ENCODE measurements at regions not wholly inside any gene's neighbourhood (a gene's known extent, or its start where the extent isn't known, plus 50 kb on each side); places are given as distances from the start of the nearest gene placed in this dataset.

DNA sequence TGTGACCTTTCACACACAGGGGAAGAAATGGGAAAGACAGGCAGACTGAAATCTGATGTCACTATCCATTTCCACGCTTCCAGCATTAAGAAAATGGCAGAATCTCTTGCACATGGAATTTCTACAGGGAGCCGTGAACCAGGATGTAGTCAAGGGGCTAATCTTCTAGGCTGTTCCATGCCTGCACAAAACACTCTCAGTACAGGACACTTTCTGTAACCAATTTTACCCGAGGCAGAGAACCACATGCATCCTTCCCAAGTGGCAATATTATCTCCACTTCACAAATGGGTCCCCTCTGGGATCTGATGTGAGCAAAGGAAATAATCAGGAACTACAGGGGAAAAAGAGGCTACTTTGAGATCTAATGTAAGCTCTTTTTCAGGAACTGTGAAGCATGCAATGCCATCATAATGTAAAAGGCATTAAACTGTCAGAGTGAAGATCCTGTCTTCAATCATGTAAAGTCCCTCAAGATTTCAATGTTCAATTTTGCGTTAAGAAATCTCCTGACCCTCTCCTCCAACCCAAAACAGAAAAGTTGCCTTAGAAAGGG is 236.9 kb downstream of the RBM43 start:
- DNase-seq (no peak), ATAC-seq (no peak)
- peaks cover 6% of the 10 kb centered on the region for H3K27me3 Mint-ChIP-seq
- ChIA-PET POLR2A (no interaction called here), CTCF (interaction anchor here (1.4 kb wide), 1 partner anchor 27 kb away, joined by 4 read pairs; no protein-coding TSS in a partner anchor)
- no peak overlapping the region for H3K27ac Mint-ChIP-seq
- TF ChIP-seq, protein P1, sequence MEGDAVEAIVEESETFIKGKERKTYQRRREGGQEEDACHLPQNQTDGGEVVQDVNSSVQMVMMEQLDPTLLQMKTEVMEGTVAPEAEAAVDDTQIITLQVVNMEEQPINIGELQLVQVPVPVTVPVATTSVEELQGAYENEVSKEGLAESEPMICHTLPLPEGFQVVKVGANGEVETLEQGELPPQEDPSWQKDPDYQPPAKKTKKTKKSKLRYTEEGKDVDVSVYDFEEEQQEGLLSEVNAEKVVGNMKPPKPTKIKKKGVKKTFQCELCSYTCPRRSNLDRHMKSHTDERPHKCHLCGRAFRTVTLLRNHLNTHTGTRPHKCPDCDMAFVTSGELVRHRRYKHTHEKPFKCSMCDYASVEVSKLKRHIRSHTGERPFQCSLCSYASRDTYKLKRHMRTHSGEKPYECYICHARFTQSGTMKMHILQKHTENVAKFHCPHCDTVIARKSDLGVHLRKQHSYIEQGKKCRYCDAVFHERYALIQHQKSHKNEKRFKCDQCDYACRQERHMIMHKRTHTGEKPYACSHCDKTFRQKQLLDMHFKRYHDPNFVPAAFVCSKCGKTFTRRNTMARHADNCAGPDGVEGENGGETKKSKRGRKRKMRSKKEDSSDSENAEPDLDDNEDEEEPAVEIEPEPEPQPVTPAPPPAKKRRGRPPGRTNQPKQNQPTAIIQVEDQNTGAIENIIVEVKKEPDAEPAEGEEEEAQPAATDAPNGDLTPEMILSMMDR (IDR thresholded peaks at IDR 0.05), result no peak
- peaks cover 4% of the 10 kb centered on the region for H3K4me1 Mint-ChIP-seq (ENCODE audit: low read depth)
- H3K4me3 Mint-ChIP-seq, result no peak overlapping the region
- intact Hi-C loops (cut with micrococcal nuclease), result no loop called here
- no peaks in the 10 kb centered on the region for H3K36me3 Mint-ChIP-seq (ENCODE audit: low read depth)
- H3K9me3 Mint-ChIP-seq, result no peaks in the 10 kb centered on the region

DNA sequence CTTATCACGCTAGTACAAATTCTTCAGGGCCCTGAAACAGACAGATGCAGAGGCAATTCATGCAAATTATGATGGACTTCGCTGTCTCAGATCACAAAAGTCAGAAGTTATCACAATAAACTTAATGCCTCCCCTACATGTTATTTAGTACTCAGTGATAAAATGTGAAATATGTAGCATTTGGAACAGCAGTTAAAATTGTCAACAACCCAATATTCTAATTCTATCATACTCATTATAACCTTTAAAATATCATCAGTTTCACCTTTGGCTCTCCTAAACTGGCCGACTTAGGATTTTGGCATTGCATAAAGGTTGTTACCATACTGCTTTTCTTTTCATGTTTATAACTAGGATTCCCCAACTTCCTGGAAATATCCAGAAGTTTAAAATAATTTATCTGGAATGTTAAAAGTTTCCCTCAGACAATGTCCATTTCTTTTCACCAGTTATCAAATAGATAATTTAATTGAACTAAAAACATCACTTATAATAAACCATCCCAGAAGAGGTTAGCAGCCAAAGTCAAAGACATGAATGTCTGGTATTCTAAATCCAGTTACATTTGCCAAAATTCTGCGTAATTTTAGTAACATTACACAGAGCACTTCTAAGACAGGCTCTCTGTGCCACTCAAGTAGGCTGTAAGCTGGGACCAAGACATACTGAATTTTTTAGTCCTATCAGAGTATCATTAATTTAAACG is 239.8 kb downstream of the RBM43 start:
- Mint-ChIP-seq H3K4me1 (ENCODE audit: low read depth) (no peaks in the 10 kb centered on the region), H3K27ac (no peak overlapping the region), H3K9me3 (no peaks in the 10 kb centered on the region), H3K36me3 (ENCODE audit: low read depth) (no peaks in the 10 kb centered on the region), H3K4me3 (no peak overlapping the region), H3K27me3 (peaks cover 4% of the 10 kb centered on the region)
- CTCF ChIA-PET, result no interaction called here
- intact Hi-C loops (cut with micrococcal nuclease), result no loop called here
- ATAC-seq (no peak), DNase-seq (no peak)
- TF ChIP-seq, protein P1 (IDR thresholded peaks at IDR 0.05), result no peak
- POLR2A ChIA-PET, result no interaction called here

DNA sequence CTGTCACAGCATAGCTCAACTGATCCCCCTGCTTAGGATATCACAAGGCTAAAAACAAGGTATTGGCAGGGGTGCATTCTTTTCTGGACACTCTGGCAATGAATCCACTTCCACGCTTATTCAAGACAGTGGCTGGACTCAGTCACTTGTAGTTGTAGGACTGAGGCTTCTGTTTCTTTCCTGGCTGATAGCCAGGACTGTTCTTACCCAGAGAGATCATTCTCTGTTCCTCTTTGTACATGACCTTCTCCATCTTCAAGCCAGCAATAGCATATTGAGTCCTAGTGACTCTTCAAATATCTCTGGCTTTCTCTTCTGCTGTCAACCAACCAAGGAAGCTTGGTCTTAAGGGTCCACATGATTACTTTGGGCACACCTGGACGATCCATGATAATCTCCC is 241.3 kb downstream of the RBM43 start:
- intact Hi-C loops (cut with micrococcal nuclease), result no loop called here
- TF ChIP-seq, protein P1 (IDR thresholded peaks at IDR 0.05), result no peak
- Mint-ChIP-seq H3K4me3 (no peak overlapping the region), H3K9me3 (no peaks in the 10 kb centered on the region), H3K27me3 (peaks cover 2% of the 10 kb centered on the region), H3K36me3 (ENCODE audit: low read depth) (no peaks in the 10 kb centered on the region), H3K27ac (no peak overlapping the region), H3K4me1 (ENCODE audit: low read depth) (no peaks in the 10 kb centered on the region)
- DNase-seq, result no peak
- ChIA-PET POLR2A (no interaction called here), CTCF (no interaction called here)
- no peak for ATAC-seq

DNA sequence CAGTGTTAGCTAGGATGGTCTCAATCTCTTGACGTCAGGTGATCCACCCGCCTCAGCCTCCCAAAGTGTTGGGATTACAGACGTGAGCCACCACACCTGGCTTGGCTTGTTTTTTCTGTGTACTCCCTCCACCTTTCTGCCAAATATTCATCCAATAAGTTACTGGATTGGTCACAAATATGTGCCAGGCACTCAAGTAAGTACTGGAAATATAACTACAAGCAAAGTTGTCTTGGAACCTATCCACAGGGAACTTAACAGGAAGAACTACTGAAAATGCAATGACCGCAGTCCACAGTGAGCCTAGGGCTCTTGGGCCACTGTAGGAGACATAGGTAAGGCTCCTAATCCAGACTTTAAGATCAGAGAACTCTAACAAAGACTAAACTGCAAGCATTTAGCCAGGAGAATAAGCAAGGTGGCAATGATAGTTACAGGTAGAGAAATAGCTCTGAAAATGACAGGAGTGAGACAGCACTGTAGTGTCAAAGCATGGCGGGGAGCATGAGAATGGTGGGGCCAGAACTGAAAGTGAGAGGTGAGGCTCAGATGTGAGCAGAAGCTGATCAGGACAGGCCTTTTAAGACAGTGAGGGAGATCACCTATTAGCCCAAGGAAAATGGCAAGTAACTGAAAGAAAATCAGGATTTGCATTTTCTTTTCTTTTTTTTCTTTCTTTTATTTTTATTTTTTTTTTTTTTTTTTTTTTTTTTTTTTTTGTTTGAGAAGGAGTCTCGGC is 252.1 kb downstream of the RBM43 start:
- peaks cover 5% of the 10 kb centered on the region for H3K27me3 Mint-ChIP-seq
- no peak for ATAC-seq
- ChIA-PET CTCF (no interaction called here), POLR2A (no interaction called here)
- no peaks in the 10 kb centered on the region for H3K4me1 Mint-ChIP-seq (ENCODE audit: low read depth)
- H3K36me3 Mint-ChIP-seq (ENCODE audit: low read depth), result no peaks in the 10 kb centered on the region
- intact Hi-C loops (cut with micrococcal nuclease), result no loop called here
- no peaks in the 10 kb centered on the region for H3K9me3 Mint-ChIP-seq
- no peak overlapping the region for H3K4me3 Mint-ChIP-seq
- TF ChIP-seq, protein P1 (IDR thresholded peaks at IDR 0.05), result no peak
- no peak for DNase-seq
- no peak overlapping the region for H3K27ac Mint-ChIP-seq

DNA sequence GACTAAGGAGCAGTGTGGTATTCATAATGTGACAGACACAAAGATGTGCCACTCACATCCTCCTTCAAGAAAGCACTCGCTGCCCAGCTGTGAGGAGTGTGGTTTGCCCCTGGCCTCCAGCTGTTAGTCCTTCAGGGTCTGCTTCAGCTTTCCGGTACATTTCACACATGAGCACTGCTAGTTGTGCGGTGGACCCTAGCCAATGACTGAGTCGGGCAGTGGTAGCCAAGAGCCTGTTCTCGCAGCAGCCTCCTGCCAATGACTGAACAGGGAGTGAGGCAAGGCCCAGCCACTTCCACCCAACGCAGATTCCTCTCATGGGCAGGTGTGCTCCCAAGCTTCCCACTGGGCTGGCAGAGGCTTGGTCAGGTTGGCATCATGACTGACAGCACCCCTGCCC is 254.3 kb downstream of the RBM43 start:
- TF ChIP-seq, protein P1 (IDR thresholded peaks at IDR 0.05), result no peak
- POLR2A ChIA-PET, result no interaction called here
- Mint-ChIP-seq H3K9me3 (no peaks in the 10 kb centered on the region), H3K27me3 (peaks cover 5% of the 10 kb centered on the region), H3K4me3 (no peak overlapping the region), H3K4me1 (ENCODE audit: low read depth) (no peaks in the 10 kb centered on the region), H3K27ac (no peak overlapping the region), H3K36me3 (ENCODE audit: low read depth) (no peaks in the 10 kb centered on the region)
- no peak for ATAC-seq
- no peak for DNase-seq
- CTCF ChIA-PET, result no interaction called here
- intact Hi-C loops (cut with micrococcal nuclease), result no loop called here
